Lung microvascular endothelial cell (primary cell): ENCODE measurements at regions not wholly inside any gene's neighbourhood (a gene's known extent, or its start where the extent isn't known, plus 50 kb on each side); places are given as distances from the start of the nearest gene placed in this dataset.
"Not testable (repeated sequence)": the region's sequence is repeated elsewhere in the genome, so short reads cannot be mapped to it uniquely, and the experiment has no call there.

ENCODE experiments used
- DNase-seq, 2 donors: peaks; one replicate each; pipeline versions ENCODE4 v3.0.0 to v3.0.0-alpha.2; 2010; ENCODE audit warnings: low read depth in 2 of 2

GRCh38 chr5:162964144-162964543, 473.3 kb upstream of the CCNG1 start:
- DNase-seq, result not testable (repeated sequence)

- DNase-seq, result no peak
These were observed 447.3 kb upstream of the CCNG1 start for GRCh38 chr5:162990063-162990462.

GRCh38 chr5:162990856-162991497, 446.4 kb upstream of the CCNG1 start:
- DNase-seq, result no peak

- no peak for DNase-seq
These were observed 441.8 kb upstream of the CCNG1 start for GRCh38 chr5:162995568-162995967.

GRCh38 chr5:162996053-162996452, 441.3 kb upstream of the CCNG1 start:
- DNase-seq, result no peak

GRCh38 chr5:163005949-163006348, 431.4 kb upstream of the CCNG1 start:
- DNase-seq, result no peak

- no peak for DNase-seq
These were observed 414.7 kb upstream of the CCNG1 start for GRCh38 chr5:163022582-163023128.

GRCh38 chr5:163023846-163024245, 413.5 kb upstream of the CCNG1 start:
- no peak for DNase-seq

- DNase-seq, result no peak
These were observed 412.5 kb upstream of the CCNG1 start for GRCh38 chr5:163024936-163025335.

GRCh38 chr5:163033656-163034055, 403.7 kb upstream of the CCNG1 start:
- no peak for DNase-seq

GRCh38 chr5:163041254-163041653, 396.1 kb upstream of the CCNG1 start:
- no peak for DNase-seq

- DNase-seq, result no peak
These were observed 357.8 kb upstream of the CCNG1 start for GRCh38 chr5:163079618-163080017.

- DNase-seq, result no peak
These were observed 348.2 kb upstream of the CCNG1 start for GRCh38 chr5:163089230-163089629.

GRCh38 chr5:163089926-163090325, 347.5 kb upstream of the CCNG1 start:
- no peak for DNase-seq

GRCh38 chr5:163094492-163095180, 342.8 kb upstream of the CCNG1 start:
- DNase-seq, result no peak

GRCh38 chr5:163104464-163104863, 332.9 kb upstream of the CCNG1 start:
- DNase-seq, result no peak

GRCh38 chr5:163105456-163105855, 331.9 kb upstream of the CCNG1 start:
- DNase-seq, result no peak

- no peak for DNase-seq
These were observed 331.3 kb upstream of the CCNG1 start for GRCh38 chr5:163106098-163106497.

GRCh38 chr5:163108351-163108750, 329.0 kb upstream of the CCNG1 start:
- DNase-seq, result no peak

GRCh38 chr5:163115011-163115410, 322.4 kb upstream of the CCNG1 start:
- no peak for DNase-seq

- not testable (repeated sequence) for DNase-seq
These were observed 320.8 kb upstream of the CCNG1 start for GRCh38 chr5:163116618-163117017.

GRCh38 chr5:163134061-163134460, 303.3 kb upstream of the CCNG1 start:
- DNase-seq, result no peak

GRCh38 chr5:163135849-163136248, 301.5 kb upstream of the CCNG1 start:
- DNase-seq, result no peak
